Activated B cell treated with CpG ODN at 0.5 μM for 24 hours (primary cell): ENCODE measurements at regions not wholly inside any gene's neighbourhood (a gene's known extent, or its start where the extent isn't known, plus 50 kb on each side); places are given as distances from the start of the nearest gene placed in this dataset.
"Not testable (repeated sequence)": the region's sequence is repeated elsewhere in the genome, so short reads cannot be mapped to it uniquely, and the experiment has no call there.

ENCODE experiments used
- ATAC-seq: fragments of 200-7000 bp; cut with Tn5 transposase; one replicate; pipeline ENCODE4 v1.10.0; 2021; ENCODE audit warnings: low read depth, mild to moderate bottlenecking, moderate library complexity
- CTCF ChIA-PET: fragments of 350-600 bp; sonication (Branson Sonifier 250); formaldehyde crosslinking; loops from one replicate; lab custom pipeline; 2021; ENCODE audit warnings: antibody characterized with exemption; lab: Charles Lee
- POLR2A ChIA-PET: fragments of 350-600 bp; sonication (Branson Sonifier 250); formaldehyde crosslinking; loops from one replicate; lab custom pipeline; 2021; ENCODE audit warnings: antibody characterized with exemption; lab: Charles Lee
- DNase-seq: peaks from one replicate; pipeline ENCODE4 v3.0.0; 2022
- H3K27ac Mint-ChIP-seq: one replicate; pipeline ENCODE4 v1.8.0; 2020; ENCODE audit warnings: mixed read lengths
- H3K27me3 Mint-ChIP-seq: one replicate; pipeline ENCODE4 v1.8.0; 2021; ENCODE audit warnings: mixed read lengths
- H3K36me3 Mint-ChIP-seq: one replicate; pipeline ENCODE4 v1.8.0; 2021; ENCODE audit warnings: low read depth, mixed read lengths
- H3K4me1 Mint-ChIP-seq: one replicate; pipeline ENCODE4 v1.8.0; 2021; ENCODE audit warnings: mixed read lengths
- H3K4me3 Mint-ChIP-seq: one replicate; pipeline ENCODE4 v1.8.0; 2020; ENCODE audit warnings: mild to moderate bottlenecking, mixed read lengths
- H3K9me3 Mint-ChIP-seq: one replicate; pipeline ENCODE4 v1.8.0; 2020; ENCODE audit warnings: mixed read lengths
- intact Hi-C: fragments of 100-400 bp; cut with micrococcal nuclease; formaldehyde crosslinking; loops from one replicate; pipeline ENCODE4 v1.15.1; 2024
- TF ChIP-seq, protein P1 (sequence below): fragments of 200-600 bp; IDR thresholded peaks from one replicate; pipeline ENCODE4 v1.8.0; 2022; ENCODE audit warnings: antibody characterized with exemption, mild to moderate bottlenecking

DNA sequence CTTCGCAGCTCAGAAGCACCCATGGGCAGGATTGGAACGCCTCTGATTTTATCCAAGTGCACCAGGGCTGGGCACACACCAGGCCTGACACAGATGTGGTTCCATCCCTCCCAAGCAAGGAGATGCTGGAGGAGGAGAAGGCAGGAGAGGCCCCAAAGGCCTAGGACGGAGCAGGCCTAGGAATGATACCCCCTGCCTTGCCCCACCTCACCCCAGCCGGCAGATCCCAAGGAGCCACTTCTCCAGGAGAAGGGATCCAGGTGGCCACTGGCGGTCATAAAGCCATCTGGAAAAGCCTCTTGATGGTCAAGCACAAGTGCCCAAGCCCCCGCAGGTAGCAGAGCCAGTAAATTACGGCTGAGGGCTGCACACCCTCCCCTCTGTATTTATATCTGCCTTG lies 211.8 kb downstream of the TBC1D2B start:
- DNase-seq, result no peak
- POLR2A ChIA-PET, result no interaction called here

DNA sequence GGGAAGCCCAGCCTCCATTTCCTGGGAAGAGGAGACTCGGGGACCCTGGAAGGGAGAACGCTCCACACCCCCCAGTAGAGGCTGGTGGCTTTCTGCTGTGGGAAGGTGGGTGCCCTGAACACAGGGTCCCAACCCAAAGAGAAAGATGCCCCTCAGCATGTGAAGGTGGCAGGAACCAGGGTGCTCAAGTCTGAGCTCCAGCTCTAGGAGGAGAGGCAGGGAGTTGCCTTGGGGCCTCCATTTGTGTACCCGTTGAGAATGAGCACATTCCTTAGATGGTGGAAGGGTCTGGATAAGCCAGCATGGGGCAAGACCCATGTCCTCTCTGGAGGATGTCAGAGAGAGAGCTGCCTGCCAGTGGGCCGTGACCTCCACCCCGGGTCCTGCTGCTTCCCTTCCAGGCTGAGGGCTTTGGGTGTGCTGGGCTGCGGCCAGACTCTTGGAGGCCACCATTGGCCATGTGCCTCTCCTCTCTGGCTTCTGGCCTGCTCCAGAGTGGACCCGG lies 212.4 kb downstream of the TBC1D2B start:
- Mint-ChIP-seq H3K9me3 (no peaks in the 10 kb centered on the region), H3K27me3 (peaks cover 6% of the 10 kb centered on the region), H3K27ac (no peak overlapping the region), H3K36me3 (no peaks in the 10 kb centered on the region), H3K4me3 (no peak overlapping the region), H3K4me1 (no peaks in the 10 kb centered on the region)
- TF ChIP-seq, protein P1, sequence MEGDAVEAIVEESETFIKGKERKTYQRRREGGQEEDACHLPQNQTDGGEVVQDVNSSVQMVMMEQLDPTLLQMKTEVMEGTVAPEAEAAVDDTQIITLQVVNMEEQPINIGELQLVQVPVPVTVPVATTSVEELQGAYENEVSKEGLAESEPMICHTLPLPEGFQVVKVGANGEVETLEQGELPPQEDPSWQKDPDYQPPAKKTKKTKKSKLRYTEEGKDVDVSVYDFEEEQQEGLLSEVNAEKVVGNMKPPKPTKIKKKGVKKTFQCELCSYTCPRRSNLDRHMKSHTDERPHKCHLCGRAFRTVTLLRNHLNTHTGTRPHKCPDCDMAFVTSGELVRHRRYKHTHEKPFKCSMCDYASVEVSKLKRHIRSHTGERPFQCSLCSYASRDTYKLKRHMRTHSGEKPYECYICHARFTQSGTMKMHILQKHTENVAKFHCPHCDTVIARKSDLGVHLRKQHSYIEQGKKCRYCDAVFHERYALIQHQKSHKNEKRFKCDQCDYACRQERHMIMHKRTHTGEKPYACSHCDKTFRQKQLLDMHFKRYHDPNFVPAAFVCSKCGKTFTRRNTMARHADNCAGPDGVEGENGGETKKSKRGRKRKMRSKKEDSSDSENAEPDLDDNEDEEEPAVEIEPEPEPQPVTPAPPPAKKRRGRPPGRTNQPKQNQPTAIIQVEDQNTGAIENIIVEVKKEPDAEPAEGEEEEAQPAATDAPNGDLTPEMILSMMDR, result no peak
- CTCF ChIA-PET, result no interaction called here
- intact Hi-C loops, result no loop called here
- no peak for ATAC-seq
- POLR2A ChIA-PET, result no interaction called here
- DNase-seq, result no peak

More for the DNA sequence above, 211.8 kb downstream of the TBC1D2B start:
- H3K27me3 Mint-ChIP-seq, result peaks cover 6% of the 10 kb centered on the region
- CTCF ChIA-PET, result no interaction called here
- H3K36me3 Mint-ChIP-seq, result no peaks in the 10 kb centered on the region
- intact Hi-C loops, result no loop called here
- H3K9me3 Mint-ChIP-seq, result no peaks in the 10 kb centered on the region
- H3K4me1 Mint-ChIP-seq, result no peaks in the 10 kb centered on the region
- no peak overlapping the region for H3K4me3 Mint-ChIP-seq
- TF ChIP-seq, protein P1, result no peak
- no peak for ATAC-seq
- H3K27ac Mint-ChIP-seq, result no peak overlapping the region

DNA sequence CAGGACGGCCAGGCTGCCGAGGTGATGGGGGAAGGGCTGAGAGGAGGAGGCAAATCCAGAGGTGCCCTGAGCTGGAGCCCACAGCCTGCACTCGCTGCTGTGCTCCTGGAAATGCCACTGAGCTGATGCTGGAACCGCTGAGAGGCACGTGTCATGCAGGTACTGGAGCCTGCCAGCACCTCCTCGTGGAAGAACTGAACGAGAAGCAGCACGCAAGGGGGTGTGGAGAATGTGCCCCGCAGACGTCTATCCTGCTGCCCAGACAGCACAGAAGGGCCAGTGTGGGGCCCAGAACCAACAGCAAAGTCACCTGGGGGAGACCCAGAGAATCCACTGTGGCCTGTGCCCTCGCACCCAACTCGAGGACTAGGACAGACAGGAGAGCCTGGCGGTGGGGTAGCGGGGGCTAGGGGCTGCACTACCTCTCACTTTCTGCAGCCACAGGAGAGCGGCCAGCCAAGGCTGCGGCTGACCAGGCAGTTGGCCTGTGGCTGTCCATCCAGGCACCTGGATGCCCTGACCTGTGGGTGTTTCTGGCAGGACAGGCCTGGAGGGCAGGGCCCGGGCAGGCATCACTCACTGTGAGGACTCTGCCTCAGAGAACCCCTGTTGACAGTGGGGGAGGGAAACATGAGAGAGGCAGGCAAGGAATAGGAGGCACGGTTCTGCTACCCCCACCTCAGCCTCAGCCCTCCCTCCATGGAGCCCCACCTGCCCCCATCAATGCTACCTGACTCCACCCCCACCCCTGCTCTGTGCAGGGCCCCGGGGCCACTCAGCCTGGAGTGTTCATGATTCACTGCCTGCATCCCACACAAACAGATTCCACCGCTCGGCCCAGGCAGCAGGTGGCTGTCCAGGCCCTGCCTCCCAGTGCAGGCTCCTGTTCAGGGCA lies 213.1 kb downstream of the TBC1D2B start:
- no peak overlapping the region for H3K27ac Mint-ChIP-seq
- CTCF ChIA-PET, result no interaction called here
- POLR2A ChIA-PET, result no interaction called here
- no peak overlapping the region for H3K4me3 Mint-ChIP-seq
- H3K27me3 Mint-ChIP-seq, result peaks cover 2% of the 10 kb centered on the region
- H3K9me3 Mint-ChIP-seq, result no peaks in the 10 kb centered on the region
- ATAC-seq (no peak), DNase-seq (no peak)
- intact Hi-C loops, result no loop called here
- TF ChIP-seq, protein P1, result no peak
- no peaks in the 10 kb centered on the region for H3K36me3 Mint-ChIP-seq
- H3K4me1 Mint-ChIP-seq, result no peaks in the 10 kb centered on the region

DNA sequence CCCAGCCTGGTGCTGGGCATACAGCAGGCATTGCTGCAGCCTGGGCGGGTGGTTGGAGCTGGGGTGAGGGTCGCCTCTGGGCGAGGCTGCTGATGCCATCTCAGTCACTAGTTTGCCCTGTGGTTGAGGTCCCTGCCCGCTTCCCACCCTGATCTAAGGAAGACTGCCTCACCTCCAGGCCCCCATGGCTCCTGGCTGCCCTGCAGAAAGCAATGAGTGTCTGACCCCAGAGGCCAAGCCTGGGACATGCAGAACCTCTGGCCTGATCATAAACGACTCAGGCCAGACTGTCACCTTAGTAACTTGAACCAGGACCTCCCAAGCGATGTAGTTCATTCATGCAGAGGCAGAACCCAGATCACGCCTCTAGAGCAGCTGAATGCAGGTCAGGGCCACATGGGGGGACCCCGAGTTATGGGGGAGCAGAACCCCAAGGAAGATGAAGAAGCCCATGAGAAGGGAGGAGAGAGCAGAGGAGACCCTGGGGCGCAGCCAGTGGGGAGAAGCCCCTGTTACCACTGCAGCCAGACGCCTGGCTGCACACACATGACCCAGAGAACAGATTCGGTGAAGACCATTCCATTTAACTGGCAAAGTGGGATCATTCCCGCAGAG lies 213.9 kb downstream of the TBC1D2B start:
- no peaks in the 10 kb centered on the region for H3K36me3 Mint-ChIP-seq
- intact Hi-C loops, result no loop called here
- ATAC-seq (no peak), DNase-seq (no peak)
- H3K27me3 Mint-ChIP-seq, result peaks cover 2% of the 10 kb centered on the region
- H3K4me1 Mint-ChIP-seq, result no peaks in the 10 kb centered on the region
- no peaks in the 10 kb centered on the region for H3K9me3 Mint-ChIP-seq
- CTCF ChIA-PET, result no interaction called here
- no peak overlapping the region for H3K27ac Mint-ChIP-seq
- POLR2A ChIA-PET, result no interaction called here
- no peak overlapping the region for H3K4me3 Mint-ChIP-seq
- TF ChIP-seq, protein P1, result no peak

DNA sequence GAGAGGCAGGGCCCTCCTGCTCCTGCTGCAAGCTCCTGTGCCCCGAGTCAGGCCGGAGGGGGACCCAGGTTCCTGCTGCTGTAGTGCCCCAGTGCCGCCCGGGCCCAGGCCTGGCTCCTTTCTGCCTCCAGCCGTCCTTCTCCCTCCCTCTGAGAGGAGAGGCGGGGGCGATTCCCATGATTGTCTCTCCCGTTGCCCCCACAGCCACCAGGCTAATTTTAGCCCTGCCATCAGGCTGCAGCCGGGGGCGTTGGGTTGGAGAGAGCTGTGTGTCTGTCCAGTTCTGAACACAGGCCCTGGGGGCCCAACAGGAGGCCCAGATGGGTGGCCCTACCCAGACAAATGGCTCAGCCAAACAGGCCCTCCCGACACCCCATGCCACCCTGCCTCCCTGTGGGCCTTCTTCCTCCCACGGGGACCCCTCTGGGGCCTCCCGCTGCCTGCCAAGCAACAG lies 214.8 kb downstream of the TBC1D2B start:
- Mint-ChIP-seq H3K27me3 (peaks cover 2% of the 10 kb centered on the region), H3K9me3 (no peaks in the 10 kb centered on the region), H3K4me1 (no peaks in the 10 kb centered on the region), H3K27ac (no peak overlapping the region), H3K4me3 (no peak overlapping the region), H3K36me3 (no peaks in the 10 kb centered on the region)
- no peak for DNase-seq
- intact Hi-C loops, result no loop called here
- TF ChIP-seq, protein P1, result no peak
- CTCF ChIA-PET, result no interaction called here
- POLR2A ChIA-PET, result no interaction called here
- no peak for ATAC-seq

DNA sequence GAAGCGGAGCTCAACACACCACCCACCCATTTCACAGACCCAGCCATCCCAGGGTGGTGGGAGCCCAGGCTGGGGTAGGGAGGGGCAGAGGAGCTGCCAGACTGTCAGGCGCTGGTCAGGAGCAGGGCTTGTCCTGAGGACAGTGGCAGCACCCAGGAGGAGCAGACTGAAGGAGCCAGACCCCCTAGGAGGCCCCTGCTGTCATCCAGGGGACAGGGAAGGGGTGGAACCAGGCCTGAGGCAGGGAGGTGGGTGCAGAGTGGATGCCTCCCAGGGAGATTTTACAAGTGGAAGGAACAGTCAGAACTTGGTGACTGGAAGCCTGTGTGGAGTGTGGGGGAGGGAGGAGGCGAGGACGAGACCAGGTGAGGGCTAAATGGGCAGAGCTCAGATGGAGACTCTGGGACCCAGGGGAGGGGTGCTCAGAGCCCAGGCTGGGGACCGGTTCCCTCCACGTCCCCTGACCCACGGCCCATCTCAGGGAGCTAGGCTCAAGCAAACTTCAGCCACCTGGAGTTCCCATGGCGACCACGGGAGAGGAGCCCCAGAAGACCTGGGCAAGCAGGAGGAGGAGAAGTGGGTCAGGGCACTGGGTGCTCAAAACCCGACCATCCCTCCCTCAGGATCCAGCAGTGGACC lies 215.4 kb downstream of the TBC1D2B start:
- ATAC-seq, H3K4me3 Mint-ChIP-seq, H3K27ac Mint-ChIP-seq, DNase-seq, H3K36me3 Mint-ChIP-seq, H3K27me3 Mint-ChIP-seq, H3K9me3 Mint-ChIP-seq, H3K4me1 Mint-ChIP-seq, POLR2A ChIA-PET, CTCF ChIA-PET, intact Hi-C loops: not testable (repeated sequence)
